ENCODE measurements at regions not wholly inside any gene's neighbourhood (a gene's known extent, or its start where the extent isn't known, plus 50 kb on each side); places are given as distances from the start of the nearest gene placed in this dataset.

GRCh38 chrX:96435378-96436035 lies 249.1 kb upstream of the DIAPH2 start:
- H3K36me3 ChIP-seq, result no peaks in the 10 kb centered on the region
- H3K9me3 ChIP-seq, result no peaks in the 10 kb centered on the region
- TF ChIP-seq CTCF (IDR thresholded peaks at IDR 0.05) (no peak), POLR2A (IDR thresholded peaks at IDR 0.05) (no peak), POLR2AphosphoS5 (IDR thresholded peaks at IDR 0.05) (no peak)
- H3K27me3 ChIP-seq, result peaks cover 0 to 21% of the 10 kb centered on the region in 2 donors
- intact Hi-C loops (cut with DNase I; ENCODE audit: low total_unique reads), result no loop called here
- DNase-seq (ENCODE audit: low spot score in 2 of 2), result no peak
- no peak overlapping the region for H3K27ac ChIP-seq
- no peak overlapping the region for H3K4me3 ChIP-seq
- no peaks in the 10 kb centered on the region for H3K4me1 ChIP-seq

- DNase-seq (ENCODE audit: low spot score in 2 of 2), result no peak
- TF ChIP-seq POLR2AphosphoS5 (IDR thresholded peaks at IDR 0.05), result no peak
- Histone ChIP-seq H3K36me3 (no peaks in the 10 kb centered on the region), H3K27me3 (peaks cover 0 to 23% of the 10 kb centered on the region in 2 donors), H3K4me1 (no peaks in the 10 kb centered on the region), H3K4me3 (no peak overlapping the region), H3K9me3 (no peaks in the 10 kb centered on the region), H3K27ac (no peak overlapping the region)
- intact Hi-C loops (cut with DNase I; ENCODE audit: low total_unique reads), result no loop called here
These were observed 248.5 kb upstream of the DIAPH2 start for GRCh38 chrX:96436105-96436504.

- H3K27ac ChIP-seq, result no peak overlapping the region
- no peak for TF ChIP-seq CTCF (IDR thresholded peaks at IDR 0.05)
- no peaks in the 10 kb centered on the region for H3K9me3 ChIP-seq
- H3K4me1 ChIP-seq, result no peaks in the 10 kb centered on the region
- no peak overlapping the region for H3K4me3 ChIP-seq
- intact Hi-C loops (cut with DNase I; ENCODE audit: low total_unique reads), result no loop called here
- H3K36me3 ChIP-seq, result no peaks in the 10 kb centered on the region
- H3K27me3 ChIP-seq, result peaks cover 0 to 30% of the 10 kb centered on the region in 2 donors
- no peak for DNase-seq (ENCODE audit: low spot score in 2 of 2)
These were observed 245.8 kb upstream of the DIAPH2 start for GRCh38 chrX:96438803-96439202.

GRCh38 chrX:96440941-96441340 lies 243.7 kb upstream of the DIAPH2 start:
- intact Hi-C loops (cut with DNase I; ENCODE audit: low total_unique reads), result no loop called here

GRCh38 chrX:96445531-96446065 lies 239.0 kb upstream of the DIAPH2 start:
- Histone ChIP-seq H3K9me3 (no peaks in the 10 kb centered on the region), H3K27ac (no peak overlapping the region), H3K4me1 (no peaks in the 10 kb centered on the region), H3K27me3 (peaks cover 0 to 29% of the 10 kb centered on the region in 2 donors), H3K4me3 (no peak overlapping the region), H3K36me3 (no peaks in the 10 kb centered on the region)
- no peak for TF ChIP-seq POLR2AphosphoS5 (IDR thresholded peaks at IDR 0.05)
- TF ChIP-seq POLR2A (IDR thresholded peaks at IDR 0.05), result no peak
- no peak for TF ChIP-seq CTCF (IDR thresholded peaks at IDR 0.05)
- no peak for DNase-seq (ENCODE audit: low spot score in 2 of 2)
- intact Hi-C loops (cut with DNase I; ENCODE audit: low total_unique reads), result no loop called here

More at GRCh38 chrX:96440941-96441340, 243.7 kb upstream of the DIAPH2 start:
- H3K27ac ChIP-seq, result no peak overlapping the region
- H3K4me3 ChIP-seq, result no peak overlapping the region
- peaks cover 0 to 37% of the 10 kb centered on the region in 2 donors for H3K27me3 ChIP-seq
- no peaks in the 10 kb centered on the region for H3K36me3 ChIP-seq
- no peaks in the 10 kb centered on the region for H3K4me1 ChIP-seq
- DNase-seq (ENCODE audit: low spot score in 2 of 2), result no peak
- H3K9me3 ChIP-seq, result no peaks in the 10 kb centered on the region
- TF ChIP-seq CTCF (IDR thresholded peaks at IDR 0.05) (no peak), POLR2AphosphoS5 (IDR thresholded peaks at IDR 0.05) (no peak), POLR2A (IDR thresholded peaks at IDR 0.05) (no peak)

All from breast epithelium (tissue), 4 donors.